Transverse colon (tissue), 4 donors: ENCODE measurements at regions not wholly inside any gene's neighbourhood (a gene's known extent, or its start where the extent isn't known, plus 50 kb on each side); places are given as distances from the start of the nearest gene placed in this dataset.

Source experiments
- DNase-seq: peaks from one replicate; pipeline ENCODE4 v3.0.0-alpha.2; 2019
- H3K27ac ChIP-seq, 4 donors: fragments of 200-600 bp; sonication (generic); 2 replicates each; pipeline ENCODE4 v1.5.1; 2016 to 2018; ENCODE audit warnings: inconsistent platforms in 4 of 4
- H3K27me3 ChIP-seq: fragments of 200-600 bp; sonication (generic); 2 replicates; pipeline ENCODE4 v1.5.1; 2017; ENCODE audit warnings: inconsistent platforms
- H3K36me3 ChIP-seq, 4 donors: fragments of 200-600 bp; sonication (generic); 2 replicates each; pipeline ENCODE4 v1.5.1; 2017 to 2019; ENCODE audit warnings: inconsistent platforms in 4 of 4
- H3K4me1 ChIP-seq, 4 donors: fragments of 200-600 bp; sonication (generic); 2 replicates each; pipeline ENCODE4 v1.5.1; 2017 to 2020; ENCODE audit warnings: inconsistent platforms in 4 of 4
- H3K4me3 ChIP-seq, 4 donors: fragments of 200-600 bp; sonication (generic); 1 replicate in 1 of 4; 2 replicates in 3 of 4; pipeline versions ENCODE4 v1.5.1 to v1.6.1; 2017 to 2019; ENCODE audit warnings: inconsistent platforms in 4 of 4
- H3K9me3 ChIP-seq, 2 donors: fragments of 200-600 bp; sonication (generic); 2 replicates each; pipeline ENCODE4 v1.5.1; 2017 to 2019; ENCODE audit warnings: inconsistent platforms in 2 of 2
- CTCF ChIP-seq, 5 experiments: fragments of 200-600 bp in 3 of 5; fragments of 450-650 bp in 2 of 5; sonication (generic) in 3 of 5; IDR thresholded peaks; 1 replicate in 2 of 5; 2 replicates in 3 of 5; pipeline ENCODE4 v1.5.1; 2016 to 2017; ENCODE audit warnings: antibody characterized with exemption in 5 of 5, inconsistent platforms in 3 of 5, mild to moderate bottlenecking in 2 of 5, moderate library complexity in 1 of 5
- EP300 ChIP-seq: sonication (generic); formaldehyde crosslinking; IDR thresholded peaks from one replicate; pipeline ENCODE4 v1.6.1; 2017; ENCODE audit warnings: antibody characterized with exemption, low read depth
- POLR2A ChIP-seq: fragments of 450-650 bp; IDR thresholded peaks from one replicate; pipeline ENCODE4 v1.6.1; 2016; ENCODE audit warnings: antibody characterized with exemption, mild to moderate bottlenecking, moderate library complexity
- POLR2AphosphoS5 ChIP-seq, 3 donors: sonication (generic); formaldehyde crosslinking; IDR thresholded peaks; one replicate each; pipeline ENCODE4 v1.6.1; 2016; ENCODE audit warnings: antibody characterized with exemption in 3 of 3
- WGBS, 2 donors: methylation state at CpG; one replicate each; pipeline ENCODE4 v1.1.5; 2018; ENCODE audit warnings: low coverage in 1 of 2; 5-methylcytosine and 5-hydroxymethylcytosine counted together
- in situ Hi-C, 4 donors: fragments of 200-750 bp; cut with MboI; loops; one replicate each; pipeline versions ENCODE4 v1.15.0 to v1.15.1; 2017; ENCODE audit warnings: low sequenced_read_pairs in 3 of 4, low pct_ligation_motif_present in 1 of 4, low pct_unique_long_range_greater_than_20kb in 1 of 4
- intact Hi-C: fragments of 100-400 bp; cut with DNase I; formaldehyde crosslinking; loops from one replicate; pipeline ENCODE4 v1.15.1; 2023; ENCODE audit warnings: low total_unique reads

GRCh38 chr13:78485803-78486202 is 117.5 kb downstream of the POU4F1 start:
- Histone ChIP-seq H3K36me3 (no peaks in the 10 kb centered on the region), H3K27me3 (no peaks in the 10 kb centered on the region), H3K27ac (no peak overlapping the region), H3K4me1 (no peaks in the 10 kb centered on the region), H3K4me3 (no peak overlapping the region), H3K9me3 (no peaks in the 10 kb centered on the region)
- no peak for TF ChIP-seq POLR2AphosphoS5 (IDR thresholded peaks at IDR 0.05)
- TF ChIP-seq POLR2A = no peak
- TF ChIP-seq CTCF (IDR thresholded peaks at IDR 0.05) = no peak
- no peak for TF ChIP-seq EP300
- in situ Hi-C loops (no loop called here), intact Hi-C loops (no loop called here)
- 71 to 72% methylated on average over 3 of the region's 3 CpGs for WGBS, 2 donors
- DNase-seq = no peak

- H3K27me3 ChIP-seq = no peaks in the 10 kb centered on the region
- no peaks in the 10 kb centered on the region for H3K36me3 ChIP-seq
- intact Hi-C loops = no loop called here
- DNase-seq = no peak
- H3K27ac ChIP-seq = no peak overlapping the region
- WGBS, 2 donors = 82 to 89% methylated on average over 1 of the region's 1 CpG
- H3K9me3 ChIP-seq = no peaks in the 10 kb centered on the region
- in situ Hi-C loops = no loop called here
- H3K4me3 ChIP-seq = no peak overlapping the region
- no peaks in the 10 kb centered on the region for H3K4me1 ChIP-seq
- TF ChIP-seq EP300 (no peak), CTCF (IDR thresholded peaks at IDR 0.05) (no peak), POLR2A (no peak), POLR2AphosphoS5 (IDR thresholded peaks at IDR 0.05) (no peak)
Measured at GRCh38 chr13:78478183-78478582, 125.2 kb downstream of the POU4F1 start.

DNA sequence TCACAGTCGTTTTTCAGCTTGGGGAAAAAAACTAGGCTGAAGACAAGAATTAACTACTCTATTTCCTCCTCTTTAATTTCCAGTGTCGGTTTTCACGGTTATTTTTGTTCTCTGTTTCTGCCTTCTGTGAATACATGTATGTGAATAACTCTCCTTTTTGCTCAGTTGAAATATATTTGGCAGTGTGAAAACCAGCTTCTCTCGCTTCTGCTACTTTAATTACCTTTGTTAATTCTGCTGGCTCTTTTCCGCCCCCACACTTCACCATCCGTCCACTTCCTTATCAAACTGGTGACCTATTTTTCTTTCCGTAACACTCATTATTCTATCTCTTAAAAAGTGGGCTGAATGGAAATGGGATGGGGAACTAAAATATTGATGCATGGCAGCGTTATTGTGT is 126.4 kb downstream of the POU4F1 start:
- H3K4me3 ChIP-seq = no peak overlapping the region
- in situ Hi-C loops = no loop called here
- WGBS, 2 donors = 74 to 78% methylated on average over 8 of the region's 8 CpGs

DNA sequence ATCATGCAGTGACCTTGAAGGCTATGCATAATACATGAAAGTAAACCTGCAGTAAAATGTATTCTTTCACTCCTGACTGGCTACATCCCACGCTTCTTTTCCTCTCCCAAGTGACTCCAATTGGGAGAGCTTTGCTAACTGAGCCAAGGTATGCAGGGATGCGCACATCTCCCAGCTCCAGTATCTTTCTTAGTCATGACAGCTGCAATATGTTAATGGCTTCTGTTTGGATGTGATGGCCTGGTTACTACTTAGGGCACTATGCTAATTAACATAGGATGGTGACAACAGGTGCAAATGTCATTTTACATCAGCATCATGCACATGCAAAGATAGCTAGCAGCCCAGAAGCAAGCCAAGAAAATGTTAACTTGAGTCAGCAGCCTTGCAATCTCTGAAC is 134.7 kb downstream of the POU4F1 start:
- DNase-seq = no peak
- Histone ChIP-seq H3K27ac (no peak overlapping the region), H3K9me3 (no peaks in the 10 kb centered on the region), H3K4me1 (no peaks in the 10 kb centered on the region), H3K4me3 (no peak overlapping the region), H3K27me3 (no peaks in the 10 kb centered on the region), H3K36me3 (no peaks in the 10 kb centered on the region)
- 63 to 78% methylated on average over 2 of the region's 2 CpGs for WGBS, 2 donors
- in situ Hi-C loops = no loop called here
- TF ChIP-seq POLR2AphosphoS5 (IDR thresholded peaks at IDR 0.05) (no peak), CTCF (IDR thresholded peaks at IDR 0.05) (no peak), EP300 (no peak), POLR2A (no peak)
- intact Hi-C loops = no loop called here

More for the DNA sequence above, 126.4 kb downstream of the POU4F1 start:
- DNase-seq = no peak
- Histone ChIP-seq H3K36me3 (no peaks in the 10 kb centered on the region), H3K27ac (no peak overlapping the region), H3K9me3 (no peaks in the 10 kb centered on the region), H3K4me1 (no peaks in the 10 kb centered on the region), H3K27me3 (no peaks in the 10 kb centered on the region)
- intact Hi-C loops = no loop called here
- TF ChIP-seq EP300 = no peak
- TF ChIP-seq POLR2AphosphoS5 (IDR thresholded peaks at IDR 0.05) = no peak
- TF ChIP-seq CTCF (IDR thresholded peaks at IDR 0.05) = no peak
- TF ChIP-seq POLR2A = no peak
